GM13977 (cell line): ENCODE measurements at regions not wholly inside any gene's neighbourhood (a gene's known extent, or its start where the extent isn't known, plus 50 kb on each side); places are given as distances from the start of the nearest gene placed in this dataset.

Experiments
- DNase-seq: peaks from one replicate; pipeline ENCODE4 v3.0.0; 2012; ENCODE audit warnings: low spot score
- CTCF ChIP-seq: IDR thresholded peaks from 2 replicates; pipeline ENCODE4 v1.5.1; 2012; ENCODE audit warnings: mild to moderate bottlenecking, control low read depth; ENCODE audit not compliant: insufficient read depth; ENCODE audit errors: extremely low read depth, missing control alignments
- in situ Hi-C: fragments of 300-500 bp; cut with MboI; formaldehyde crosslinking; loops from one replicate; pipeline ENCODE4 v1.12.0; 2022; ENCODE audit warnings: low sequenced_read_pairs, low pct_unique_long_range_greater_than_20kb, mixed read lengths, inconsistent platforms; ENCODE audit not compliant: unreplicated experiment

GRCh38 chr4:108244606-108245005 is 75.9 kb upstream of the LEF1 start:
- DNase-seq, result no peak
- in situ Hi-C loops, result no loop called here
- no peak for TF ChIP-seq CTCF

GRCh38 chr4:108240366-108240765 is 71.6 kb upstream of the LEF1 start:
- no peak for DNase-seq
- TF ChIP-seq CTCF, result no peak
- in situ Hi-C loops, result no loop called here

GRCh38 chr4:108237693-108238092 is 69.0 kb upstream of the LEF1 start:
- TF ChIP-seq CTCF, result no peak
- in situ Hi-C loops, result no loop called here
- DNase-seq, result no peak

- in situ Hi-C loops, result no loop called here
- no peak for TF ChIP-seq CTCF
- no peak for DNase-seq
Measured at GRCh38 chr4:108236264-108236663, 67.5 kb upstream of the LEF1 start.

GRCh38 chr4:108227923-108228322 is 59.2 kb upstream of the LEF1 start:
- no peak for TF ChIP-seq CTCF
- in situ Hi-C loops, result no loop called here
- no peak for DNase-seq

- DNase-seq, result no peak
- in situ Hi-C loops, result no loop called here
- TF ChIP-seq CTCF, result no peak
Measured at GRCh38 chr4:108224611-108225053, 55.9 kb upstream of the LEF1 start.

GRCh38 chr4:108223313-108223712 is 54.6 kb upstream of the LEF1 start:
- in situ Hi-C loops, result no loop called here
- TF ChIP-seq CTCF, result no peak
- no peak for DNase-seq
